SK-N-DZ (cell line): ENCODE measurements at regions not wholly inside any gene's neighbourhood (a gene's known extent, or its start where the extent isn't known, plus 50 kb on each side); places are given as distances from the start of the nearest gene placed in this dataset.
"Not testable (repeated sequence)": the region's sequence is repeated elsewhere in the genome, so short reads cannot be mapped to it uniquely, and the experiment has no call there.

ENCODE experiments used
- DNase-seq: peaks from one replicate; pipeline ENCODE4 v3.0.0-alpha.2; 2015; ENCODE audit warnings: low spot score

GRCh38 chr10:90028312-90028711, 326.9 kb downstream of the KIF20B start:
- no peak for DNase-seq

DNA sequence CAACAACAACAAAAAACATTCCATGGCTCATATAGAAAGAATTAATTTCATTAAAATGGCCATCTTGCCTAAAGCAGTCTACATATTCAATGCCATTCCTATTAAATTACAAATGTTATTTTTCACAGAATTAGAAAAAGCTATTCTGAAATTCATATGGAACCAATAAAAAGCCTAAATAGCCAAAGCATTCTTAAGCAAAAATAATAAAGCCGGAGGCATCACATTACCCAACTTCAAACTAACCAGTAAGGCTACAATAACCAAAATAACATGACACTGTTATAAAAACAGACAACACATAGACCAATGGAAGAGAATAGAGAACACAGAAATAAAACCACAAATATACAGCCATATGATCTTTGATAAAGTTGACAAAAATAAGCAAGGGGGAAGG, 330.4 kb downstream of the KIF20B start:
- no peak for DNase-seq

- no peak for DNase-seq
Observed at GRCh38 chr10:90032519-90032918, 331.1 kb downstream of the KIF20B start.

GRCh38 chr10:90034862-90035261, 333.5 kb downstream of the KIF20B start:
- not testable (repeated sequence) for DNase-seq

DNA sequence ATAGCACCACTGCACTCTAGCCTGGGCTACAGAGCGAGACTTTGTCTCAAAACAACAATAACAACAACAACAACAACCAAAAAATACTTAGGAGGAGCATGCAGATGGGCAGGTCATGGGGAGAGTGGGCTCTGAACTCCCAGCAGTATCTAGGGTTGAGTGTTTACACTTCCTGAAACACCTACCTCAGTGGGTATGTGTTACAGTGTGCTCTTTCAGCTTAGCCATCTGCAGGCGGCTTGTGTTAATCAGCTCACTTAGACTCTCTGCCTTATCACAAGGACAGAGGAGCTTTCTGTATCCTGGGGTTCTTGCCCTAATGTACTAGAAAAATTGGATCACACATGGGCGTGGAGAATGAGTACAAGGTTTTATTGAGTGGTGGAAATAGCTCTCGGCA, 340.2 kb downstream of the KIF20B start:
- no peak for DNase-seq

GRCh38 chr10:90042075-90042474, 340.7 kb downstream of the KIF20B start:
- no peak for DNase-seq

DNA sequence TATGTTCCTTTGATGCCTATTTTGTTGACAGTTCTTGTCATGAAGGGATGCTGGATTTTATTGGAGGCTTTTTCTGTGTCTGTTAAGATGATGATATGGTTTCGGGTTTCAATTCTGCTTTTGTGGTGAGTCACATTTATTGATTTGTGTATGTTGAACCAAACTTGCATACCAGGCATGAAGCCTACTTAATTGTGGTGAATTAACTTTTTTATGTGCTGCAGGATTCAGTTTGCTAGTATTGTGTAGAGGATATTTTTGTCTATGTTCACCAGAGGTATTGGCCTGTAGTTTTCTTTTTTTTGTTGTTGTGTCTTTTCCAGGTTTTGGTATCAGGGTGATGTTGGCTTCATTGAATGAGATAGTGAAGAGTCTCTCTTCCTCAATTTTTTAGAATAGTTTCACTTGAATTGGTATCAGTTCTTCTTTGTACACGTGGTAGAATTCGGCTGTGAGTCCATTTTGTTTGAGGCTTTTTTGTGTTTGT, 345.9 kb downstream of the KIF20B start:
- DNase-seq: no peak

- no peak for DNase-seq
Observed at GRCh38 chr10:90051053-90051452, 349.7 kb downstream of the KIF20B start.

GRCh38 chr10:90051474-90051873, 350.1 kb downstream of the KIF20B start:
- DNase-seq: no peak

- DNase-seq: no peak
Observed at GRCh38 chr10:90062786-90063185, 361.4 kb downstream of the KIF20B start.

DNA sequence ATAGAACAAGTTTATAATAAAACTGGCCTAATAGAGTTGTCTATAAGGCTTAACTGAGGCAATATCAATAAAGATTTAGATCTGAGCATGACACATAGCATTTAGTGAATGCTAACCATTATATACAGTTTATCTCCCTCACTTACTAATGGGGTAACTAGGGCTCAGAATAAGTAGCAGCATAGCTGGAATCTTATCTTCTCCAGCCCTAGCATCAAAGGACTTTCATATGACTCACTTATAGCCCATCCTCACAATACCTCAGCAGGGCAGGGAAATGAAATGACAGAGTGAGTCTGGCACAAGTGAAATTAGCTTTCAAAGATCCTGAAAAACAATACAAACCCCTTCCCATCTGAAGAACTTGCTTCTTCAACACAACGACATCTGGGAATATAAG, 362.9 kb downstream of the KIF20B start:
- no peak for DNase-seq

DNA sequence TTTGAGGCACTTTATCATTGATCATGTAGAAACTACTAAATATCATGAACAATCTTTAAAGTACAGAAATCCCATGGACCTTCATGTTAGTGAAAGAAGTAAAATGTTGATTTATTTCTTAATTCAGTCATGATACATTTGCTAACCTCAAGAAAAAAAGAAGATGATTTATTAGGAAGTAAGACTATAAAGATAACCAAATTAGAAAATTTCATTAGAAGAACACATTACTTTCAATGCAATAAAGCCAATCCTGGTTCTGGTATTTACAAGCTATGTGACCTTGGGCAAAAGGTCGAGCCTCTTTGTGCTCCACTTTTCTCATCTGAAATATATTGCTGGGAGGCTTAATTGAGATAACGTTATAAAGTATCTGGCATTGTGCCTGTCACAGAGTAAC, 365.0 kb downstream of the KIF20B start:
- peak; percentile 45 for DNase-seq

- DNase-seq: no peak
Observed at GRCh38 chr10:90075995-90076394, 374.6 kb downstream of the KIF20B start.

DNA sequence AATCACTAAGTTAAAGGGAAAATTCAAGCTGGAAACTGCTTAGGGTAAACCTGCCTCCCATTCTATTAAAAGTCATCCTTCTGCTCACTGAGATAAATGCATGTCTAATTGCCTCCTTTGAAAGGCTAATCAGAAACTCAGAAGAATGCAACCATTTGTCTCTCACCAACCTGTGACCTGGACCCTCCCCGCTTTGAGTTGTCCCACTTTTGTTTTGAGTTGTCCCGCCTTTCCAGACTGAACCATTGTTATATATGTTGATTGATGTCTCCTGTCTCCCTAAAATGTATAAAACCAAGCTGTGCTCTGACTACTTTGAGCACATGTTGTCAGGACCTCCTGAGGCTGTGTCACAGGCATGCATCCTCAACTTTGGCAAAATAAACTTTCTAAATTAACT, 378.4 kb downstream of the KIF20B start:
- no peak for DNase-seq

GRCh38 chr10:90086606-90087190, 385.3 kb downstream of the KIF20B start:
- not testable (repeated sequence) for DNase-seq

DNA sequence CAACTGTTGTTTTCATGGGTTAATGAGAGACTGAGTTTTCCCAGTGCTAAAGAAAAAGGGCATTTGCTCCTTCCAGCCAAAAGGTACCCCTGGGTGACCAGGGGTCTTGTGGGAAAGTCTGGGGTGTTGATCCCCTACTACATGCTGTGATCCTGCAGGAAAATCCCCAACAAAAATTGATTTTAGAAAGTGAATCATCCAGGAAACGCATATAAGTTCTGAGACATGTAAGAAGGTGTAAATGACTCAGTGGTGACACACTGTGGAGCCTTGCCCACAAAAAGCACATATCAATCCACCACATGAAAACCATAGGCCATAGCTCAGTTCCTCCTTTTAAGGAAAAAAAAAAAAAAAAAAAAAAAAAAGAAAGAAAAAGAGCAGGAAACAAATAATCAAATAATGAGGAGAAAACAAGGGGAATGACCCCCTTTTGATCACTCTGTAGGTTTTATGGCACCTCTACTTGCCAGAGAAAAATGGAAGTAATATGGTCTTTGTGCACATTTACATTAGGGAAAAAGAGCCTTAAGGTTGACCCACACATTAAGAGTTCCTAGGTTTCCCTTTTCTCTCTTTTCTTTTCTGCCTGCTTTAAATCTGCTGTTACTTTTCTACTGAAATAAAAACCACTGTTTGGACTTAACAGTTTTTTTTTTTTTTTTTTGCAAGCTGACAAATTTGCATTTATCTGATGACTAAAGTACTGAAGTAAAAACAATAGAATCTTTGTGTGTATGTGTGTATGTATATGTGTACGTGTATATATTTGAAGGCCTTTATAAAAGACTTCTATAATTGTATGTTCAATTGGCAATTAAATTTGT, 386.0 kb downstream of the KIF20B start:
- DNase-seq: no peak

DNA sequence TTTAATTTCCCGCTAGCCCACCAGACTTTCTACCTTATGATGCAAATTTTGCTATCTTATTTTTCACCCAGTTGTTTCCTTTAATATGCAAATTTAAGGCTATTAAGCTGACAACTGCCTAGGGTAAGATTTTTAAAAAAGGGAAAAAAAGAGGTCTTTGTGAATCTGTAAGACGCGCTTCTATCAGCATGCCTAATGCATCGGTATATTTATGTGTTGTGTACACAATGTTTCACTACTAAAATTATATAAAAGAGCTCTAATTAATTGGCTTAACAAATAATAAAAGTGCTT, 386.6 kb downstream of the KIF20B start:
- no peak for DNase-seq

DNA sequence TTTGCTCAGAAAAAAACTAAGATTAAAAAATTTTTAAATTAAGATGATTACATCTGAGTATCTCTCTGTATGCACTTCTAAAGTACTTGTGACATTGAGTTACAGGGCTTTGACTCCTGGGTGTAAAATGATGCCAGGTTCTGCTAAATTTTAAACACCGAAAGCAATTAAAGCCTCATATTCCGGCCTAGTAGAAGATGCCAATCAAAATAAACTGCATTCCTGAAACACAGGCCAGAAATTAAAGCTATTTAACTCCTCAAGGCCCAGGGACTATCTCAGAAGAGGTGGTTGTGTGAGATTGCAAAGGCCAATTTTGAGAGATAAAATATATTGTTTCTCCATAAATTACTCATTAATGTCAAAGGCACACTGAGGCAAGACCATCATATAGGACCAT, 388.3 kb downstream of the KIF20B start:
- DNase-seq: no peak

DNA sequence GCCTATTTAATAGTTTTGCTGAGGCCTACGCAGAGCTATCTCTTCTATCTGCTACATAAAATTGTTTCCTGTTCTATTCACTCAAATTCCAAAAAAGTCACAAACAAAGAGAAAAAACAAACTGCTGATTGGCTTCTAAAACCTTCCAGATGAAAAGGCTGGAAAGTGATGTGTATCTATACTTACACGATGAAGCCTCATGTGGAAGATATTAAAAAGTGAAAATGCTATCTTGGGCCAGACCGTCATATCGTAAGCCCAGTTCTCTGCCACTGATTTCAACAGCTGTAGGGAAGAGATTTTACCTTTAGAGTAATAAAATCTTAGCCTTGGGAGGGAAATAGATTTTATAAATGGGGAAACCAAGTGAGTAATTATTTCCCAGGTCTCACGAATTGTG, 394.8 kb downstream of the KIF20B start:
- no peak for DNase-seq

DNA sequence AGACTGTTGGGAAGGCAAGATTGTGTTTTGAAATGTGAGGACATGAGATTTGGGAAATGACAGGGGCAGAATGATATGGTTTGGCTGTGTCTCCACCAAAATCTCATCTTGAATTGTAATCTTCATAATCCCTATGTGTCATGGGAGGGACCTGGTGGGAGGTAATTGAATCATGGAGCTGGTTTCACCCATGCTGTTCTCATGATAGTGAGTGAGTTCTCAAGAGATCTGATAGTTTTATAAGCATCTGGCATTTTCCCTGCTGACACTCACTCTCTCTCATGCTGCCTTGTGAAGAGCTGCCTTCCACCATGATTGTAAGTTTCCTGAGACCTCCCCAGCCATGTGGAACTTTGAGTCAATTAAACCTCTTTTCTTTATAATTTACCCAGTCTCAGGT, 406.2 kb downstream of the KIF20B start:
- DNase-seq: peak; percentile 70

DNA sequence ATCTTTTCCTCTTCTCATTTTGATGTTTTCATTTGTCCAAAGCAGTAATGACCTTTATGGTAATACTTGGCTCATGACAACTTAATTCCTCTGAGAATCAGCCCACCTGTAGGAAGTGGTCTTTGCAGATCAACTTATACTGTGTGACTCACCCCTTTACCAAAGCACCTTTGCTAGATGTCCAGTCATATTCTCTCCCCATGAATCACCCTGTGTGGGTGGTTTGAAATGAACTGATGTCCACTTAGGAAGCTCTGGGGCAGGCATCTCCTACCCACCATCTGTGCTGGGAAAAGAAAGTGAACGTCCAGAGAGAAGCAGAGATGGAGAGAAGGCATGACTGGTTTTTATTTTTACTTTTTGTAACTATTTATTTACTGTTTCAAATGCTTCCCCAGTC, 410.3 kb downstream of the KIF20B start:
- DNase-seq: no peak

DNA sequence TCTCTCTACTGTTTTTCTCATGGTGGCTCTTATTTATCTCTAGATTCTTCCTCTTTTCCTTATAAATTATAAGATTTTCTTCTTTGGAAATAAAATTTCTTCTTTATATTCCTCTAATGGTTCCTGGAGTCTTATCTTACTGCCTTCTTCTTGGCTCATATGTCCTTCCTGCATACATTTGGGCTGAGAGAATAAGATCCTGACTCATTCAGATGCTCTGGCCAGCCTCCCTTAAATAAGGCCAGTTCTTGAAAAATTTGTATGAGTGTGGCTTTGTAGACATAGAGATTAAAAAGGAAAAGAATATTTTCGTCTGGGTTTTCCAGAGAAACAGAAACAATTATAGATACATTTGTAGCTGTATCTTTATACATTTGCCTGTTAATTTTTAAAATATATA, 411.3 kb downstream of the KIF20B start:
- no peak for DNase-seq

DNA sequence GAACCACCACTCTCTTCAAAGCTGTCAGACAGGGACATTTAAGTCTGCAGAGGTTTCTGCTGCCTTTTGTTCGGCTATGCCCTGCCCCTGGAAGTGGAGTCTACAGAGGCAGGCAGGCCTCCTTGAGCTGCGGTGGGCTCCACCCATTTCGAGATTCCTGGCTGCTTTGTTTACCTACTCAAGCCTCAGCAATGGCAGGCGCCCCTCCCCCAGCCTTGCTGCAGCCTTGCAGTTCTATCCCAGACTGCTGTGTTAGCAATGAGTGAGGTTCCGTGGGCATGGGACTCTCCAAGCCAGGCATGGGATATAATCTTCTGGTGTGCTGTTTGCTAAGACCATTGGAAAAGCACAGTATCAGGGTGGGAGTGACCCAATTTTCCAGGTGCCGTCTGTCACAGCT, 417.2 kb downstream of the KIF20B start:
- not testable (repeated sequence) for DNase-seq
